ENCODE measurements at regions not wholly inside any gene's neighbourhood (a gene's known extent, or its start where the extent isn't known, plus 50 kb on each side); places are given as distances from the start of the nearest gene placed in this dataset.

- Mint-ChIP-seq H3K27ac (no peak overlapping the region), H3K4me1 (ENCODE audit: low read depth) (no peaks in the 10 kb centered on the region), H3K4me3 (no peak overlapping the region), H3K27me3 (no peaks in the 10 kb centered on the region), H3K36me3 (no peaks in the 10 kb centered on the region), H3K9me3 (peaks cover 12% of the 10 kb centered on the region)
- POLR2A ChIA-PET: no interaction called here
- intact Hi-C loops (cut with micrococcal nuclease): no loop called here
- CTCF ChIA-PET: no interaction called here
- no peak for DNase-seq
These were observed 73.8 kb downstream of the CBLN2 start for GRCh38 chr18:72470391-72470790.

- Mint-ChIP-seq H3K27ac (no peak overlapping the region), H3K9me3 (peaks cover 11% of the 10 kb centered on the region), H3K27me3 (no peaks in the 10 kb centered on the region), H3K36me3 (no peaks in the 10 kb centered on the region), H3K4me3 (no peak overlapping the region), H3K4me1 (ENCODE audit: low read depth) (no peaks in the 10 kb centered on the region)
- ChIA-PET CTCF (no interaction called here), POLR2A (no interaction called here)
- intact Hi-C loops (cut with micrococcal nuclease): no loop called here
- no peak for DNase-seq
These were observed 76.0 kb downstream of the CBLN2 start for GRCh38 chr18:72468021-72468710.

GRCh38 chr18:72460210-72460680 lies 83.9 kb downstream of the CBLN2 start:
- peaks cover 5% of the 10 kb centered on the region for H3K9me3 Mint-ChIP-seq
- no peaks in the 10 kb centered on the region for H3K4me1 Mint-ChIP-seq (ENCODE audit: low read depth)
- H3K27ac Mint-ChIP-seq: no peak overlapping the region
- H3K36me3 Mint-ChIP-seq: no peaks in the 10 kb centered on the region
- ChIA-PET POLR2A (no interaction called here), CTCF (no interaction called here)
- no peak for DNase-seq
- H3K4me3 Mint-ChIP-seq: no peak overlapping the region
- no peaks in the 10 kb centered on the region for H3K27me3 Mint-ChIP-seq
- intact Hi-C loops (cut with micrococcal nuclease): no loop called here

- Mint-ChIP-seq H3K9me3 (peaks cover 10% of the 10 kb centered on the region), H3K36me3 (no peaks in the 10 kb centered on the region), H3K4me3 (no peak overlapping the region), H3K27me3 (no peaks in the 10 kb centered on the region), H3K4me1 (ENCODE audit: low read depth) (no peaks in the 10 kb centered on the region), H3K27ac (no peak overlapping the region)
- ChIA-PET POLR2A (no interaction called here), CTCF (no interaction called here)
- no peak for DNase-seq
- intact Hi-C loops (cut with micrococcal nuclease): no loop called here
These were observed 85.9 kb downstream of the CBLN2 start for GRCh38 chr18:72458271-72458670.

GRCh38 chr18:72456802-72457201 lies 87.3 kb downstream of the CBLN2 start:
- CTCF ChIA-PET: no interaction called here
- H3K36me3 Mint-ChIP-seq: no peaks in the 10 kb centered on the region
- H3K4me1 Mint-ChIP-seq (ENCODE audit: low read depth): no peaks in the 10 kb centered on the region

GRCh38 chr18:72452328-72452727 lies 91.8 kb downstream of the CBLN2 start:
- Mint-ChIP-seq H3K9me3 (peaks cover 22% of the 10 kb centered on the region), H3K36me3 (no peaks in the 10 kb centered on the region), H3K4me1 (ENCODE audit: low read depth) (no peaks in the 10 kb centered on the region), H3K27ac (no peak overlapping the region), H3K27me3 (no peaks in the 10 kb centered on the region), H3K4me3 (no peak overlapping the region)
- intact Hi-C loops (cut with micrococcal nuclease): no loop called here
- ChIA-PET CTCF (interaction anchor here (0.6 kb wide), 1 partner anchor 563 kb away, joined by 4 read pairs; no protein-coding TSS in a partner anchor), POLR2A (no interaction called here)
- no peak for DNase-seq

More at GRCh38 chr18:72456802-72457201, 87.3 kb downstream of the CBLN2 start:
- peaks cover 19% of the 10 kb centered on the region for H3K9me3 Mint-ChIP-seq
- no peak overlapping the region for H3K27ac Mint-ChIP-seq
- intact Hi-C loops (cut with micrococcal nuclease): no loop called here
- POLR2A ChIA-PET: no interaction called here
- DNase-seq: no peak
- no peak overlapping the region for H3K4me3 Mint-ChIP-seq
- H3K27me3 Mint-ChIP-seq: no peaks in the 10 kb centered on the region

GRCh38 chr18:72444798-72445155 lies 99.4 kb downstream of the CBLN2 start:
- Mint-ChIP-seq H3K9me3 (peaks cover 10% of the 10 kb centered on the region), H3K4me3 (no peak overlapping the region), H3K27ac (no peak overlapping the region), H3K27me3 (no peaks in the 10 kb centered on the region), H3K4me1 (ENCODE audit: low read depth) (no peaks in the 10 kb centered on the region), H3K36me3 (no peaks in the 10 kb centered on the region)
- ChIA-PET POLR2A (no interaction called here), CTCF (no interaction called here)
- intact Hi-C loops (cut with micrococcal nuclease): no loop called here
- DNase-seq: no peak

GRCh38 chr18:72444111-72444797 lies 99.9 kb downstream of the CBLN2 start:
- ChIA-PET POLR2A (no interaction called here), CTCF (no interaction called here)
- Mint-ChIP-seq H3K4me3 (no peak overlapping the region), H3K27me3 (no peaks in the 10 kb centered on the region), H3K4me1 (ENCODE audit: low read depth) (no peaks in the 10 kb centered on the region), H3K27ac (no peak overlapping the region), H3K9me3 (peaks cover 8% of the 10 kb centered on the region), H3K36me3 (no peaks in the 10 kb centered on the region)
- intact Hi-C loops (cut with micrococcal nuclease): no loop called here
- DNase-seq: no peak

- DNase-seq: no peak
- H3K36me3 Mint-ChIP-seq: no peaks in the 10 kb centered on the region
- intact Hi-C loops (cut with micrococcal nuclease): no loop called here
- H3K4me1 Mint-ChIP-seq (ENCODE audit: low read depth): no peaks in the 10 kb centered on the region
- H3K27me3 Mint-ChIP-seq: no peaks in the 10 kb centered on the region
- H3K27ac Mint-ChIP-seq: no peak overlapping the region
- CTCF ChIA-PET: no interaction called here
- H3K4me3 Mint-ChIP-seq: no peak overlapping the region
- peaks cover 9% of the 10 kb centered on the region for H3K9me3 Mint-ChIP-seq
- POLR2A ChIA-PET: no interaction called here
These were observed 107.7 kb downstream of the CBLN2 start for GRCh38 chr18:72436401-72436800.

GRCh38 chr18:72433756-72434155 lies 110.4 kb downstream of the CBLN2 start:
- Mint-ChIP-seq H3K9me3 (peaks cover 15% of the 10 kb centered on the region), H3K4me3 (no peak overlapping the region), H3K27ac (no peak overlapping the region), H3K36me3 (no peaks in the 10 kb centered on the region), H3K4me1 (ENCODE audit: low read depth) (no peaks in the 10 kb centered on the region), H3K27me3 (no peaks in the 10 kb centered on the region)
- intact Hi-C loops (cut with micrococcal nuclease): no loop called here
- ChIA-PET CTCF (no interaction called here), POLR2A (no interaction called here)
- DNase-seq: no peak

- Mint-ChIP-seq H3K27me3 (no peaks in the 10 kb centered on the region), H3K9me3 (peaks cover 19% of the 10 kb centered on the region), H3K4me3 (no peak overlapping the region), H3K36me3 (no peaks in the 10 kb centered on the region), H3K27ac (no peak overlapping the region), H3K4me1 (ENCODE audit: low read depth) (no peaks in the 10 kb centered on the region)
- intact Hi-C loops (cut with micrococcal nuclease): no loop called here
- POLR2A ChIA-PET: no interaction called here
- DNase-seq: no peak
- CTCF ChIA-PET: no interaction called here
These were observed 116.4 kb downstream of the CBLN2 start for GRCh38 chr18:72427721-72428120.

- no peak overlapping the region for H3K4me3 Mint-ChIP-seq
- no peaks in the 10 kb centered on the region for H3K27me3 Mint-ChIP-seq
- intact Hi-C loops (cut with micrococcal nuclease): no loop called here
- POLR2A ChIA-PET: no interaction called here
- H3K27ac Mint-ChIP-seq: no peak overlapping the region
- peaks cover 9% of the 10 kb centered on the region for H3K9me3 Mint-ChIP-seq
- no peak for DNase-seq
- CTCF ChIA-PET: no interaction called here
- no peaks in the 10 kb centered on the region for H3K4me1 Mint-ChIP-seq (ENCODE audit: low read depth)
- H3K36me3 Mint-ChIP-seq: no peaks in the 10 kb centered on the region
These were observed 124.2 kb downstream of the CBLN2 start for GRCh38 chr18:72419914-72420313.

- Mint-ChIP-seq H3K36me3 (no peaks in the 10 kb centered on the region), H3K4me3 (no peak overlapping the region), H3K9me3 (peaks cover 8% of the 10 kb centered on the region), H3K27me3 (no peaks in the 10 kb centered on the region), H3K4me1 (ENCODE audit: low read depth) (no peaks in the 10 kb centered on the region), H3K27ac (no peak overlapping the region)
- intact Hi-C loops (cut with micrococcal nuclease): no loop called here
- CTCF ChIA-PET: no interaction called here
- POLR2A ChIA-PET: no interaction called here
- no peak for DNase-seq
These were observed 131.2 kb downstream of the CBLN2 start for GRCh38 chr18:72412927-72413326.

Data from activated CD4-positive, alpha-beta memory T cell treated with anti-CD3 and anti-CD28 coated beads for 36 hours (primary cell).